ENCODE measurements at regions not wholly inside any gene's neighbourhood (a gene's known extent, or its start where the extent isn't known, plus 50 kb on each side); places are given as distances from the start of the nearest gene placed in this dataset.

- Histone ChIP-seq H3K9me3 (no peaks in the 10 kb centered on the region), H3K36me3 (no peaks in the 10 kb centered on the region), H3K4me1 (peaks cover 7 to 23% (median 10%) of the 10 kb centered on the region in 4 donors), H3K27me3 (no peaks in the 10 kb centered on the region), H3K27ac (no peak overlapping the region), H3K4me3 (no peak overlapping the region)
- intact Hi-C loops (cut with DNase I; ENCODE audit: low total_unique reads) = no loop called here
- DNase-seq = peak in 1 of 2 donors; percentile 35
- TF ChIP-seq POLR2AphosphoS5 (IDR thresholded peaks at IDR 0.05) = no peak
- no peak for TF ChIP-seq EP300 (IDR thresholded peaks at IDR 0.05)
- 65 to 84% (median 76%) methylated on average over 3 of the region's 3 CpGs for WGBS, 5 donors
These were observed 300.0 kb upstream of the FZD8 start for GRCh38 chr10:35942057-35942456.

- TF ChIP-seq EP300 (IDR thresholded peaks at IDR 0.05) = no peak
- no peaks in the 10 kb centered on the region for H3K27me3 ChIP-seq
- H3K27ac ChIP-seq = peak overlapping the region in 1 of 5 donors; percentile 28
- no peaks in the 10 kb centered on the region for H3K36me3 ChIP-seq
- no peaks in the 10 kb centered on the region for H3K9me3 ChIP-seq
- 31 to 38% (median 35%) methylated on average over 14 of the region's 14 CpGs for WGBS, 5 donors
- peaks cover 7 to 23% (median 10%) of the 10 kb centered on the region in 4 donors for H3K4me1 ChIP-seq
- no peak overlapping the region for H3K4me3 ChIP-seq
- peak in 1 of 2 donors; percentile 63 for DNase-seq
- intact Hi-C loops (cut with DNase I; ENCODE audit: low total_unique reads) = no loop called here
These were observed 298.3 kb upstream of the FZD8 start for GRCh38 chr10:35940141-35941041.

GRCh38 chr10:35938160-35938559, 296.1 kb upstream of the FZD8 start:
- intact Hi-C loops (cut with DNase I; ENCODE audit: low total_unique reads) = no loop called here
- 85 to 94% (median 88%) methylated on average over 5 of the region's 5 CpGs for WGBS, 5 donors
- no peak for DNase-seq

GRCh38 chr10:35937546-35937945, 295.4 kb upstream of the FZD8 start:
- Histone ChIP-seq H3K27ac (no peak overlapping the region), H3K4me3 (no peak overlapping the region), H3K4me1 (peaks cover 8 to 30% (median 11%) of the 10 kb centered on the region in 4 donors), H3K27me3 (no peaks in the 10 kb centered on the region), H3K36me3 (no peaks in the 10 kb centered on the region), H3K9me3 (no peaks in the 10 kb centered on the region)
- 90 to 95% (median 92%) methylated on average over 7 of the region's 7 CpGs for WGBS, 5 donors
- no peak for TF ChIP-seq POLR2AphosphoS5 (IDR thresholded peaks at IDR 0.05)
- no peak for TF ChIP-seq EP300 (IDR thresholded peaks at IDR 0.05)
- no peak for TF ChIP-seq POLR2A (IDR thresholded peaks at IDR 0.05)
- TF ChIP-seq CTCF (IDR thresholded peaks at IDR 0.05) = no peak
- DNase-seq = no peak
- intact Hi-C loops (cut with DNase I; ENCODE audit: low total_unique reads) = no loop called here

More at GRCh38 chr10:35938160-35938559, 296.1 kb upstream of the FZD8 start:
- Histone ChIP-seq H3K27me3 (no peaks in the 10 kb centered on the region), H3K9me3 (no peaks in the 10 kb centered on the region), H3K27ac (no peak overlapping the region), H3K36me3 (no peaks in the 10 kb centered on the region), H3K4me3 (no peak overlapping the region), H3K4me1 (peaks cover 8 to 31% (median 11%) of the 10 kb centered on the region in 4 donors)
- TF ChIP-seq POLR2A (IDR thresholded peaks at IDR 0.05) (no peak), POLR2AphosphoS5 (IDR thresholded peaks at IDR 0.05) (no peak), EP300 (IDR thresholded peaks at IDR 0.05) (no peak), CTCF (IDR thresholded peaks at IDR 0.05) (no peak)

GRCh38 chr10:35934642-35934995, 292.5 kb upstream of the FZD8 start:
- DNase-seq = peak in 1 of 2 donors; percentile 10
- H3K9me3 ChIP-seq = no peaks in the 10 kb centered on the region
- H3K4me1 ChIP-seq = peaks cover 0 to 11% (median 2%) of the 10 kb centered on the region in 4 donors
- no peaks in the 10 kb centered on the region for H3K27me3 ChIP-seq
- WGBS, 5 donors = 73 to 89% (median 81%) methylated on average over 5 of the region's 5 CpGs
- no peak overlapping the region for H3K27ac ChIP-seq
- no peak overlapping the region for H3K4me3 ChIP-seq
- no peak for TF ChIP-seq EP300 (IDR thresholded peaks at IDR 0.05)
- no peak for TF ChIP-seq POLR2AphosphoS5 (IDR thresholded peaks at IDR 0.05)
- intact Hi-C loops (cut with DNase I; ENCODE audit: low total_unique reads) = no loop called here
- H3K36me3 ChIP-seq = no peaks in the 10 kb centered on the region
